ENCODE measurements at regions not wholly inside any gene's neighbourhood (a gene's known extent, or its start where the extent isn't known, plus 50 kb on each side); places are given as distances from the start of the nearest gene placed in this dataset.

- TF ChIP-seq NFYB (CRISPR knock-in tag; conservative IDR thresholded peaks at IDR 0.05; ENCODE audit: low read depth) = no peak
- TF ChIP-seq CTCF (IDR thresholded peaks at IDR 0.05) = no peak
- TF ChIP-seq NR3C1 (CRISPR knock-in tag; conservative IDR thresholded peaks at IDR 0.05; ENCODE audit: low read depth) = no peak
- TF ChIP-seq USF1 (CRISPR knock-in tag; IDR thresholded peaks at IDR 0.05) = no peak
- TF ChIP-seq MAX (CRISPR knock-in tag; IDR thresholded peaks at IDR 0.05) = no peak
- no peak for TF ChIP-seq ZMAT4 (CRISPR knock-in tag; IDR thresholded peaks at IDR 0.05)
- no peak for TF ChIP-seq ETV6 (CRISPR knock-in tag; IDR thresholded peaks at IDR 0.05)
- TF ChIP-seq CREM (CRISPR knock-in tag; IDR thresholded peaks at IDR 0.05) = no peak
- no peak for TF ChIP-seq CDX4 (CRISPR knock-in tag; IDR thresholded peaks at IDR 0.05; ENCODE audit: borderline replicate concordance)
These were observed 65.6 kb downstream of the ANXA2R start for GRCh38 chr5:42974536-42974935.

All from WTC11 (cell line).